ENCODE measurements at regions not wholly inside any gene's neighbourhood (a gene's known extent, or its start where the extent isn't known, plus 50 kb on each side); places are given as distances from the start of the nearest gene placed in this dataset.

GRCh38 chr19:28706693-28707092 is 506.3 kb downstream of the UQCRFS1 start:
- no peaks in the 10 kb centered on the region for H3K27me3 ChIP-seq (ENCODE audit: insufficient read depth, low read length)
- no peaks in the 10 kb centered on the region for H3K79me1 ChIP-seq (ENCODE audit: insufficient read depth, low read depth, low read length, poor library complexity, severe bottlenecking)
- H4K8ac ChIP-seq (replicated peaks; ENCODE audit: insufficient read length, low read depth, low read length), result no peak overlapping the region
- H2BK20ac ChIP-seq (ENCODE audit: low read depth, low read length, poor library complexity, severe bottlenecking), result no peak overlapping the region
- no peak overlapping the region for H3K4me2 ChIP-seq (ENCODE audit: insufficient read depth, insufficient read length, low read length)
- Mint-ChIP-seq H3K4me1 (no peaks in the 10 kb centered on the region), H3K27ac (no peak overlapping the region), H3K9me3 (no peaks in the 10 kb centered on the region), H3K27me3 (ENCODE audit: low read depth) (no peaks in the 10 kb centered on the region), H3K4me3 (no peak overlapping the region), H3K36me3 (ENCODE audit: insufficient read depth in 1 of 3, low read depth in 3 of 3) (no peaks in the 10 kb centered on the region; a peak in 1 of 7 replicates)
- H3K9me3 ChIP-seq (ENCODE audit: control insufficient read depth, low read depth, low read length), result no peaks in the 10 kb centered on the region
- no peak overlapping the region for H2BK5ac ChIP-seq (ENCODE audit: insufficient read length, low read length)
- H4K5ac ChIP-seq (ENCODE audit: insufficient read length, low read depth, low read length), result no peak overlapping the region
- no peak overlapping the region for H3K14ac ChIP-seq (ENCODE audit: insufficient read depth, low read length)
- no peak overlapping the region for H2AFZ ChIP-seq (ENCODE audit: low read length)
- H2BK15ac ChIP-seq (ENCODE audit: low read depth, low read length), result no peak overlapping the region
- H4K20me1 ChIP-seq (ENCODE audit: control insufficient read depth, insufficient read depth, insufficient read length), result no peaks in the 10 kb centered on the region
- H4K91ac ChIP-seq (ENCODE audit: insufficient read length, low read depth, low read length), result no peak overlapping the region
- no peak overlapping the region for H3K27ac ChIP-seq (ENCODE audit: insufficient read length, low read depth, low read length)
- no peak overlapping the region for H3K56ac ChIP-seq (ENCODE audit: insufficient read length, low read depth, low read length)
- no peak overlapping the region for H2AK5ac ChIP-seq (ENCODE audit: insufficient read length, low read length)
- H3K23me2 ChIP-seq (ENCODE audit: insufficient read length, low read depth, low read length, poor library complexity, severe bottlenecking), result no peaks in the 10 kb centered on the region
- no peak overlapping the region for H3K9ac ChIP-seq (ENCODE audit: extremely low read depth, insufficient read length, low read length)
- H2BK120ac ChIP-seq (ENCODE audit: low read depth, low read length, poor library complexity, severe bottlenecking), result no peak overlapping the region
- H3K4me1 ChIP-seq (ENCODE audit: insufficient read depth, low read length), result no peaks in the 10 kb centered on the region
- no peak overlapping the region for H3K23ac ChIP-seq (ENCODE audit: insufficient read length, low read depth, low read length)
- H3K79me2 ChIP-seq (ENCODE audit: insufficient read depth, low read length), result no peaks in the 10 kb centered on the region
- no peak overlapping the region for H3K18ac ChIP-seq (ENCODE audit: insufficient read length, low read depth, low read length)
- H3K4ac ChIP-seq (ENCODE audit: low read depth, low read length), result no peak overlapping the region
- DNase-seq, result no peak
- no CpG with 5 or more reads among the region's 2 CpGs for WGBS (ENCODE audit: extremely low coverage, insufficient read length, low lambda C conversion rate)
- H2BK12ac ChIP-seq (ENCODE audit: insufficient read length, low read depth, low read length), result no peak overlapping the region
- no peak for TF ChIP-seq CTCF (conservative IDR thresholded peaks at IDR 0.05)
- H3T11ph ChIP-seq (ENCODE audit: low read length), result no peak overlapping the region
